Adrenal gland (tissue), 5 donors: ENCODE measurements at regions not wholly inside any gene's neighbourhood (a gene's known extent, or its start where the extent isn't known, plus 50 kb on each side); places are given as distances from the start of the nearest gene placed in this dataset.

Experiments
- CTCF ChIP-seq, 6 experiments: fragments of 450-650 bp in 4 of 6; fragments of 200-600 bp in 2 of 6; sonication (generic) in 1 of 6; IDR thresholded peaks; 1 replicate in 5 of 6; 2 replicates in 1 of 6; pipeline versions ENCODE4 v1.5.1 to v1.8.0; 2016 to 2021; ENCODE audit warnings: antibody characterized with exemption in 6 of 6, mild to moderate bottlenecking in 2 of 6, moderate library complexity in 1 of 6
- POLR2A ChIP-seq, 2 donors: fragments of 450-650 bp; IDR thresholded peaks; one replicate each; pipeline ENCODE4 v1.6.1; 2017; ENCODE audit warnings: antibody characterized with exemption in 2 of 2, mild to moderate bottlenecking in 2 of 2, moderate library complexity in 1 of 2
- donor health status: DM: no; HTN: no; CAD: no.

GRCh38 chr15:31160740-31161495, 59.4 kb upstream of the TRPM1 start:
- TF ChIP-seq POLR2A (IDR thresholded peaks at IDR 0.05) (no peak), CTCF (IDR thresholded peaks at IDR 0.05) (no peak)
